Adipocyte (in vitro differentiated cells): ENCODE measurements at regions not wholly inside any gene's neighbourhood (a gene's known extent, or its start where the extent isn't known, plus 50 kb on each side); places are given as distances from the start of the nearest gene placed in this dataset.
"Not testable (repeated sequence)": the region's sequence is repeated elsewhere in the genome, so short reads cannot be mapped to it uniquely, and the experiment has no call there.

Source experiments
- DNase-seq: peaks from one replicate; pipeline ENCODE4 v3.0.0-alpha.2; 2015; ENCODE audit warnings: low read depth
- H3K27me3 ChIP-seq: replicated peaks from 2 replicates; pipeline ENCODE4 v1.7.0; 2013; ENCODE audit warnings: mild to moderate bottlenecking, low read length, moderate library complexity; ENCODE audit not compliant: control insufficient read depth, insufficient read depth
- H3K36me3 ChIP-seq: 2 replicates; pipeline ENCODE4 v1.7.0; 2013; ENCODE audit warnings: low read length, mild to moderate bottlenecking, moderate library complexity; ENCODE audit not compliant: control insufficient read depth, insufficient read depth, severe bottlenecking
- H3K4me1 ChIP-seq: 2 replicates; pipeline ENCODE4 v1.7.0; 2013; ENCODE audit warnings: mild to moderate bottlenecking, low read length, moderate library complexity; ENCODE audit not compliant: control insufficient read depth, insufficient read depth
- H3K4me3 ChIP-seq: 2 replicates; pipeline ENCODE4 v1.7.0; 2013; ENCODE audit warnings: mild to moderate bottlenecking, low read length, moderate library complexity
- H3K9ac ChIP-seq: 2 replicates; pipeline ENCODE4 v1.7.0; 2013; ENCODE audit warnings: mild to moderate bottlenecking, low read length, moderate library complexity
- H3K9me3 ChIP-seq: 2 replicates; pipeline ENCODE4 v1.7.0; 2013; ENCODE audit warnings: mild to moderate bottlenecking, low read length, moderate library complexity; ENCODE audit not compliant: control insufficient read depth

- Histone ChIP-seq H3K4me3 (no peak overlapping the region), H3K4me1 (no peaks in the 10 kb centered on the region), H3K27me3 (no peaks in the 10 kb centered on the region), H3K9ac (no peak overlapping the region), H3K36me3 (no peaks in the 10 kb centered on the region), H3K9me3 (no peaks in the 10 kb centered on the region)
- DNase-seq, result no peak
Measured at GRCh38 chr2:154952346-154952980, 254.0 kb downstream of the KCNJ3 start.

GRCh38 chr2:154947416-154947815, 248.9 kb downstream of the KCNJ3 start:
- not testable (repeated sequence) for H3K36me3 ChIP-seq, H3K4me3 ChIP-seq, H3K9ac ChIP-seq, H3K27me3 ChIP-seq, H3K9me3 ChIP-seq, H3K4me1 ChIP-seq, DNase-seq

- Histone ChIP-seq H3K4me1 (no peaks in the 10 kb centered on the region), H3K9me3 (no peaks in the 10 kb centered on the region), H3K36me3 (no peaks in the 10 kb centered on the region), H3K9ac (no peak overlapping the region), H3K27me3 (no peaks in the 10 kb centered on the region), H3K4me3 (no peak overlapping the region)
- DNase-seq, result no peak
Measured at GRCh38 chr2:154945984-154946383, 247.5 kb downstream of the KCNJ3 start.

- DNase-seq, result no peak
- Histone ChIP-seq H3K4me1 (no peaks in the 10 kb centered on the region), H3K9me3 (no peaks in the 10 kb centered on the region), H3K36me3 (no peaks in the 10 kb centered on the region), H3K27me3 (no peaks in the 10 kb centered on the region), H3K4me3 (no peak overlapping the region), H3K9ac (no peak overlapping the region)
Measured at GRCh38 chr2:154941379-154941778, 242.9 kb downstream of the KCNJ3 start.

GRCh38 chr2:154934213-154934612, 235.7 kb downstream of the KCNJ3 start:
- Histone ChIP-seq H3K9ac (no peak overlapping the region), H3K4me3 (no peak overlapping the region), H3K9me3 (peaks cover 21% of the 10 kb centered on the region), H3K36me3 (no peaks in the 10 kb centered on the region), H3K4me1 (no peaks in the 10 kb centered on the region), H3K27me3 (no peaks in the 10 kb centered on the region)
- DNase-seq, result no peak

- Histone ChIP-seq H3K27me3 (no peaks in the 10 kb centered on the region), H3K4me1 (no peaks in the 10 kb centered on the region), H3K4me3 (no peak overlapping the region), H3K9me3 (no peaks in the 10 kb centered on the region), H3K36me3 (no peaks in the 10 kb centered on the region), H3K9ac (no peak overlapping the region)
- no peak for DNase-seq
Measured at GRCh38 chr2:154924531-154924930, 226.0 kb downstream of the KCNJ3 start.

- H3K9ac ChIP-seq, result no peak overlapping the region
- no peaks in the 10 kb centered on the region for H3K9me3 ChIP-seq
- peaks cover 19% of the 10 kb centered on the region for H3K4me1 ChIP-seq
- no peak overlapping the region for H3K4me3 ChIP-seq
- no peaks in the 10 kb centered on the region for H3K27me3 ChIP-seq
- DNase-seq, result no peak
- H3K36me3 ChIP-seq, result no peaks in the 10 kb centered on the region
Measured at GRCh38 chr2:154914561-154914960, 216.1 kb downstream of the KCNJ3 start.

- Histone ChIP-seq H3K27me3 (no peaks in the 10 kb centered on the region), H3K9me3 (no peaks in the 10 kb centered on the region), H3K9ac (no peak overlapping the region), H3K4me1 (peaks cover 19% of the 10 kb centered on the region), H3K4me3 (no peak overlapping the region), H3K36me3 (no peaks in the 10 kb centered on the region)
- no peak for DNase-seq
Measured at GRCh38 chr2:154912215-154912614, 213.7 kb downstream of the KCNJ3 start.

GRCh38 chr2:154911729-154912128, 213.2 kb downstream of the KCNJ3 start:
- H3K9me3 ChIP-seq, result no peaks in the 10 kb centered on the region
- H3K27me3 ChIP-seq, result no peaks in the 10 kb centered on the region
- no peak for DNase-seq
- no peaks in the 10 kb centered on the region for H3K36me3 ChIP-seq
- no peak overlapping the region for H3K9ac ChIP-seq
- no peak overlapping the region for H3K4me3 ChIP-seq
- peaks cover 19% of the 10 kb centered on the region for H3K4me1 ChIP-seq

- Histone ChIP-seq H3K9ac (no peak overlapping the region), H3K4me1 (peaks cover 19% of the 10 kb centered on the region), H3K9me3 (no peaks in the 10 kb centered on the region), H3K27me3 (no peaks in the 10 kb centered on the region), H3K4me3 (no peak overlapping the region), H3K36me3 (no peaks in the 10 kb centered on the region)
- no peak for DNase-seq
Measured at GRCh38 chr2:154910701-154911100, 212.2 kb downstream of the KCNJ3 start.

- no peak overlapping the region for H3K9ac ChIP-seq
- peaks cover 9% of the 10 kb centered on the region for H3K4me1 ChIP-seq
- no peaks in the 10 kb centered on the region for H3K27me3 ChIP-seq
- H3K9me3 ChIP-seq, result no peaks in the 10 kb centered on the region
- no peak overlapping the region for H3K4me3 ChIP-seq
- DNase-seq, result no peak
- no peaks in the 10 kb centered on the region for H3K36me3 ChIP-seq
Measured at GRCh38 chr2:154908327-154908726, 209.8 kb downstream of the KCNJ3 start.
